Gastroesophageal sphincter (tissue), 3 donors: ENCODE measurements at regions not wholly inside any gene's neighbourhood (a gene's known extent, or its start where the extent isn't known, plus 50 kb on each side); places are given as distances from the start of the nearest gene placed in this dataset.

Experiments used
- CTCF ChIP-seq, 4 experiments: fragments of 200-600 bp in 2 of 4; fragments of 450-650 bp in 2 of 4; sonication (generic) in 1 of 4; IDR thresholded peaks; one replicate each; pipeline ENCODE4 v1.5.1; 2017 to 2019; ENCODE audit warnings: antibody characterized with exemption in 4 of 4, mild to moderate bottlenecking in 2 of 4, moderate library complexity in 2 of 4
- POLR2A ChIP-seq, 2 donors: fragments of 450-650 bp; IDR thresholded peaks; one replicate each; pipeline ENCODE4 v1.6.1; 2017; ENCODE audit warnings: antibody characterized with exemption in 2 of 2, mild to moderate bottlenecking in 2 of 2, moderate library complexity in 1 of 2
- POLR2AphosphoS5 ChIP-seq: sonication (generic); formaldehyde crosslinking; IDR thresholded peaks from one replicate; pipeline ENCODE4 v1.6.1; 2017; ENCODE audit warnings: antibody characterized with exemption

GRCh38 chr13:67763984-67764383, 533.8 kb upstream of the PCDH9 start:
- TF ChIP-seq CTCF (IDR thresholded peaks at IDR 0.05) (no peak), POLR2AphosphoS5 (no peak), POLR2A (IDR thresholded peaks at IDR 0.05) (no peak)
